GM12878 (cell line): ENCODE measurements at regions not wholly inside any gene's neighbourhood (a gene's known extent, or its start where the extent isn't known, plus 50 kb on each side); places are given as distances from the start of the nearest gene placed in this dataset.

ENCODE experiments used
- ATAC-seq: fragments of 200-7000 bp; cut with Tn5 transposase; 3 replicates; pipeline ENCODE4 v1.9.1; 2020; ENCODE audit warnings: mild to moderate bottlenecking, moderate library complexity
- BruUV-seq: library from RNA; stranded (reverse); fragments of 400-500 nt; replicated peaks from 2 replicates; lab custom pipeline; 2021; lab: Mats Ljungman, UMichigan
- CTCF ChIA-PET: fragments of 300-600 bp; sonication (Branson Sonifier 250); formaldehyde crosslinking; extraction: SDS; loops from one replicate; lab custom pipeline; 2021; ENCODE audit warnings: inconsistent platforms; lab: Yijun Ruan, JAX
- POLR2A ChIA-PET: fragments of 350-600 bp; formaldehyde crosslinking; extraction: SDS; loops from one replicate; lab custom pipeline; 2021; ENCODE audit warnings: inconsistent platforms; lab: Charles Lee
- RAD21 ChIA-PET: fragments of 300-600 bp; sonication (Branson Sonifier 250); formaldehyde crosslinking; loops from one replicate; lab custom pipeline; 2023; ENCODE audit warnings: antibody characterized with exemption; ENCODE audit not compliant: unreplicated experiment; lab: Charles Lee
- SMC1A ChIA-PET: fragments of 300-600 bp; sonication (Branson Sonifier 250); formaldehyde crosslinking; loops from one replicate; lab custom pipeline; 2023; ENCODE audit not compliant: unreplicated experiment, uncharacterized antibody; lab: Charles Lee
- DNase-seq: peaks from one replicate; pipeline ENCODE4 v3.0.0-alpha.2; 2011; ENCODE audit warnings: low read depth, low spot score
- FAIRE-seq: peaks from 3 replicates; lab custom pipeline; 2011; peaks lifted over from hg19 to GRCh38; lab: Jason Lieb, UNC
- H2AFZ ChIP-seq: 2 replicates; pipeline ENCODE4 v1.6.0; 2011; ENCODE audit warnings: low read depth, low read length, control low read depth; ENCODE audit not compliant: control insufficient read depth
- H3K27ac ChIP-seq: 2 replicates; pipeline ENCODE4 v1.5.1; 2011; ENCODE audit warnings: control low read depth; ENCODE audit not compliant: control insufficient read depth, insufficient read depth
- H3K27me3 ChIP-seq, 2 experiments: replicated peaks in 1 of 2; 2 replicates each; pipeline versions ENCODE4 v1.6.0 to v1.6.1; 2011; ENCODE audit warnings: low read length in 1 of 2; ENCODE audit not compliant: control insufficient read depth in 2 of 2, insufficient read depth in 2 of 2
- H3K36me3 ChIP-seq, 2 experiments: 2 replicates each; pipeline ENCODE4 v1.5.1; 2011; ENCODE audit warnings: low read length in 1 of 2; ENCODE audit not compliant: control insufficient read depth in 2 of 2, insufficient read depth in 2 of 2
- H3K4me1 ChIP-seq: 2 replicates; pipeline ENCODE4 v1.6.1; 2011; ENCODE audit warnings: mild to moderate bottlenecking, low read length, moderate library complexity, mixed read lengths; ENCODE audit not compliant: control insufficient read depth, insufficient read depth
- H3K4me2 ChIP-seq: 2 replicates; pipeline ENCODE4 v1.6.0; 2011; ENCODE audit warnings: control low read depth; ENCODE audit not compliant: control insufficient read depth, insufficient read depth
- H3K4me3 ChIP-seq: fragments of 200-600 bp; sonication (generic); 2 replicates; pipeline ENCODE4 v1.5.1; 2016
- H3K79me2 ChIP-seq: 2 replicates; pipeline ENCODE4 v1.6.0; 2011; ENCODE audit warnings: low read length; ENCODE audit not compliant: control insufficient read depth, insufficient read depth
- H3K9ac ChIP-seq: 2 replicates; pipeline ENCODE4 v1.8.0; 2011; ENCODE audit warnings: low read length, control low read depth, mixed read lengths; ENCODE audit not compliant: control insufficient read depth, insufficient read depth
- H3K9me3 ChIP-seq: replicated peaks from 3 replicates; pipeline ENCODE4 v1.5.1; 2011; ENCODE audit warnings: mild to moderate bottlenecking, low read length; ENCODE audit not compliant: control insufficient read depth, insufficient read depth
- H4K20me1 ChIP-seq: 2 replicates; pipeline ENCODE4 v1.6.0; 2011; ENCODE audit not compliant: control insufficient read depth, insufficient read depth
- ESRRA ChIP-seq: IDR thresholded peaks from 2 replicates; pipeline ENCODE4 v1.6.1; 2012; ENCODE audit warnings: mild to moderate bottlenecking, low read length, improper control_type of control experiment
- HDAC6 ChIP-seq: fragments of 200-600 bp; sonication (generic); IDR thresholded peaks from one replicate; pipeline ENCODE4 v1.8.0; 2017; ENCODE audit warnings: antibody characterized with exemption; ENCODE audit not compliant: unreplicated experiment
- MEF2B ChIP-seq: fragments of 450-650 bp; IDR thresholded peaks from 2 replicates; pipeline ENCODE4 v1.6.1; 2018; ENCODE audit warnings: mild to moderate bottlenecking, moderate library complexity; ENCODE audit not compliant: partially characterized antibody, poor library complexity, severe bottlenecking
- NFXL1 ChIP-seq: fragments of 450-650 bp; IDR thresholded peaks from 2 replicates; pipeline ENCODE4 v1.6.1; 2017; ENCODE audit warnings: antibody characterized with exemption, mild to moderate bottlenecking, borderline replicate concordance
- NR2F1 ChIP-seq: fragments of 450-650 bp; conservative IDR thresholded peaks from 2 replicates; pipeline ENCODE4 v1.6.1; 2017; ENCODE audit warnings: mild to moderate bottlenecking
- POLR2AphosphoS2 ChIP-seq: IDR thresholded peaks from 2 replicates; pipeline ENCODE4 v1.6.1; 2011; ENCODE audit warnings: low read depth, mild to moderate bottlenecking, low read length, improper control_type of control experiment, moderate library complexity
- RELA ChIP-seq: fragments of 450-650 bp; IDR thresholded peaks from 2 replicates; pipeline ENCODE4 v1.8.0; 2014; ENCODE audit warnings: borderline replicate concordance; ENCODE audit not compliant: partially characterized antibody
- STAT3 ChIP-seq: IDR thresholded peaks from 2 replicates; pipeline ENCODE4 v1.6.1; 2011; ENCODE audit warnings: low read depth, low read length, improper control_type of control experiment
- TBL1XR1 ChIP-seq: IDR thresholded peaks from 2 replicates; pipeline ENCODE4 v1.6.1; 2012; ENCODE audit warnings: low read depth, low read length, improper control_type of control experiment
- WGBS: methylation state at CpG from one replicate; pipeline ENCODE4 v1.1.6; 2016; ENCODE audit warnings: low lambda C conversion rate; ENCODE audit not compliant: insufficient replicate concordance, insufficient coverage; ENCODE audit errors: missing lambda C conversion rate; 5-methylcytosine and 5-hydroxymethylcytosine counted together
- in situ Hi-C: fragments of 300-500 bp; cut with MboI; formaldehyde crosslinking; loops from 9 replicates; pipeline ENCODE4 v1.14.3; 2018; ENCODE audit warnings: mixed read lengths
- intact Hi-C: fragments of 100-400 bp; cut with micrococcal nuclease; formaldehyde crosslinking; loops from one replicate; pipeline ENCODE4 v1.14.2; 2022; ENCODE audit not compliant: unreplicated experiment
- TF ChIP-seq, protein P1 (sequence below): fragments of 450-650 bp; IDR thresholded peaks from 2 replicates; pipeline ENCODE4 v1.6.1; 2016; ENCODE audit warnings: mild to moderate bottlenecking, moderate library complexity, borderline replicate concordance
- TF ChIP-seq, protein P2 (sequence below): fragments of 450-650 bp; IDR thresholded peaks from 2 replicates; pipeline ENCODE4 v1.6.1; 2016; ENCODE audit warnings: mild to moderate bottlenecking
- TF ChIP-seq, protein P3 (sequence below): IDR thresholded peaks from 2 replicates; pipeline ENCODE4 v1.6.1; 2011; ENCODE audit warnings: mild to moderate bottlenecking, low read depth, low read length, moderate library complexity; ENCODE audit not compliant: insufficient replicate concordance
- TF ChIP-seq, protein P4 (sequence below): fragments of 450-650 bp; IDR thresholded peaks from 2 replicates; pipeline ENCODE4 v1.6.1; 2018; ENCODE audit warnings: mild to moderate bottlenecking, low read depth, moderate library complexity; ENCODE audit not compliant: partially characterized antibody
- TF ChIP-seq, protein P5 (sequence below): IDR thresholded peaks from 2 replicates; pipeline ENCODE4 v1.6.1; 2012; ENCODE audit warnings: low read depth, low read length, improper control_type of control experiment

DNA sequence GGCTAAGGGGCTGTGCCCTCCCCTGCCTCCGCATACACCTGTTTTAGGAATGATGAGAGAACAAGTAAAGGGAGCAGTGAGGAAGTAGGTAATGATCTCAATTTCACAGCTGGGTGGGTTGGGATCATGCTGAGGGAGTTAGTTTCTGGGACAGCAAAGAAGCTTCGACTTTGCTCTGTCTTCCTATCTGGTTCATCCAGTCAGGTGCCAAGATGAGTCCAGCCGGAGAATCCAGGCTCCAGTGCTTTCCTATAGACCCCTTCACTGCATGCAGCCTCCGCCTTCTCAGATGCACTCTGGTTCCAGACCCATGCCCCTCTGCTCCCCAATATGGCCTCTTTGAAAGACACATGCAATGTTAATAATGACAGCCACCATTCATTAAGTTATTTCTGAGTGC, 119.1 kb upstream of the NCAM1 start:
- Histone ChIP-seq H3K9me3 (no peaks in the 10 kb centered on the region), H3K4me2 (no peak overlapping the region), H3K36me3 (no peaks in the 10 kb centered on the region), H3K4me3 (no peak overlapping the region), H3K4me1 (no peaks in the 10 kb centered on the region), H3K27me3 (no peaks in the 10 kb centered on the region), H3K27ac (no peak overlapping the region), H4K20me1 (no peaks in the 10 kb centered on the region; the same call in 1 of the 2 replicates), H3K9ac (no peak overlapping the region), H3K79me2 (no peaks in the 10 kb centered on the region), H2AFZ (no peak overlapping the region)
- WGBS = 39% methylated on average over 4 of the region's 4 CpGs
- CTCF ChIA-PET = no interaction called here
- in situ Hi-C loops = no loop called here
- intact Hi-C loops = no loop called here
- FAIRE-seq (no peak), ATAC-seq (no peak), DNase-seq (no peak)
- SMC1A ChIA-PET = no interaction called here
- no TSS peak for BruUV-seq
- RAD21 ChIA-PET = no interaction called here
- POLR2A ChIA-PET = interaction anchor here (0.6 kb wide), 1 partner anchor 183 kb away, joined by 3 read pairs; no protein-coding TSS in a partner anchor
- TF ChIP-seq MEF2B (no peak), NFXL1 (no peak), ESRRA (no peak), HDAC6 (no peak), NR2F1 (no peak), POLR2AphosphoS2 (no peak), RELA (no peak), STAT3 (no peak), TBL1XR1 (no peak)
- TF ChIP-seq, protein P1, sequence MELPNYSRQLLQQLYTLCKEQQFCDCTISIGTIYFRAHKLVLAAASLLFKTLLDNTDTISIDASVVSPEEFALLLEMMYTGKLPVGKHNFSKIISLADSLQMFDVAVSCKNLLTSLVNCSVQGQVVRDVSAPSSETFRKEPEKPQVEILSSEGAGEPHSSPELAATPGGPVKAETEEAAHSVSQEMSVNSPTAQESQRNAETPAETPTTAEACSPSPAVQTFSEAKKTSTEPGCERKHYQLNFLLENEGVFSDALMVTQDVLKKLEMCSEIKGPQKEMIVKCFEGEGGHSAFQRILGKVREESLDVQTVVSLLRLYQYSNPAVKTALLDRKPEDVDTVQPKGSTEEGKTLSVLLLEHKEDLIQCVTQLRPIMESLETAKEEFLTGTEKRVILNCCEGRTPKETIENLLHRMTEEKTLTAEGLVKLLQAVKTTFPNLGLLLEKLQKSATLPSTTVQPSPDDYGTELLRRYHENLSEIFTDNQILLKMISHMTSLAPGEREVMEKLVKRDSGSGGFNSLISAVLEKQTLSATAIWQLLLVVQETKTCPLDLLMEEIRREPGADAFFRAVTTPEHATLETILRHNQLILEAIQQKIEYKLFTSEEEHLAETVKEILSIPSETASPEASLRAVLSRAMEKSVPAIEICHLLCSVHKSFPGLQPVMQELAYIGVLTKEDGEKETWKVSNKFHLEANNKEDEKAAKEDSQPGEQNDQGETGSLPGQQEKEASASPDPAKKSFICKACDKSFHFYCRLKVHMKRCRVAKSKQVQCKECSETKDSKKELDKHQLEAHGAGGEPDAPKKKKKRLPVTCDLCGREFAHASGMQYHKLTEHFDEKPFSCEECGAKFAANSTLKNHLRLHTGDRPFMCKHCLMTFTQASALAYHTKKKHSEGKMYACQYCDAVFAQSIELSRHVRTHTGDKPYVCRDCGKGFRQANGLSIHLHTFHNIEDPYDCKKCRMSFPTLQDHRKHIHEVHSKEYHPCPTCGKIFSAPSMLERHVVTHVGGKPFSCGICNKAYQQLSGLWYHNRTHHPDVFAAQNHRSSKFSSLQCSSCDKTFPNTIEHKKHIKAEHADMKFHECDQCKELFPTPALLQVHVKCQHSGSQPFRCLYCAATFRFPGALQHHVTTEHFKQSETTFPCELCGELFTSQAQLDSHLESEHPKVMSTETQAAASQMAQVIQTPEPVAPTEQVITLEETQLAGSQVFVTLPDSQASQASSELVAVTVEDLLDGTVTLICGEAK = no peak
- TF ChIP-seq, protein P2, sequence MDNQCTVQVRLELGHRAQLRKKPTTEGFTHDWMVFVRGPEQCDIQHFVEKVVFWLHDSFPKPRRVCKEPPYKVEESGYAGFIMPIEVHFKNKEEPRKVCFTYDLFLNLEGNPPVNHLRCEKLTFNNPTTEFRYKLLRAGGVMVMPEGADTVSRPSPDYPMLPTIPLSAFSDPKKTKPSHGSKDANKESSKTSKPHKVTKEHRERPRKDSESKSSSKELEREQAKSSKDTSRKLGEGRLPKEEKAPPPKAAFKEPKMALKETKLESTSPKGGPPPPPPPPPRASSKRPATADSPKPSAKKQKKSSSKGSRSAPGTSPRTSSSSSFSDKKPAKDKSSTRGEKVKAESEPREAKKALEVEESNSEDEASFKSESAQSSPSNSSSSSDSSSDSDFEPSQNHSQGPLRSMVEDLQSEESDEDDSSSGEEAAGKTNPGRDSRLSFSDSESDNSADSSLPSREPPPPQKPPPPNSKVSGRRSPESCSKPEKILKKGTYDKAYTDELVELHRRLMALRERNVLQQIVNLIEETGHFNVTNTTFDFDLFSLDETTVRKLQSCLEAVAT = no peak
- TF ChIP-seq, protein P3, sequence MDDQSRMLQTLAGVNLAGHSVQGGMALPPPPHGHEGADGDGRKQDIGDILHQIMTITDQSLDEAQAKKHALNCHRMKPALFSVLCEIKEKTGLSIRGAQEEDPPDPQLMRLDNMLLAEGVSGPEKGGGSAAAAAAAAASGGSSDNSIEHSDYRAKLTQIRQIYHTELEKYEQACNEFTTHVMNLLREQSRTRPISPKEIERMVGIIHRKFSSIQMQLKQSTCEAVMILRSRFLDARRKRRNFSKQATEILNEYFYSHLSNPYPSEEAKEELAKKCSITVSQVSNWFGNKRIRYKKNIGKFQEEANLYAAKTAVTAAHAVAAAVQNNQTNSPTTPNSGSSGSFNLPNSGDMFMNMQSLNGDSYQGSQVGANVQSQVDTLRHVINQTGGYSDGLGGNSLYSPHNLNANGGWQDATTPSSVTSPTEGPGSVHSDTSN = no peak
- TF ChIP-seq, protein P4, sequence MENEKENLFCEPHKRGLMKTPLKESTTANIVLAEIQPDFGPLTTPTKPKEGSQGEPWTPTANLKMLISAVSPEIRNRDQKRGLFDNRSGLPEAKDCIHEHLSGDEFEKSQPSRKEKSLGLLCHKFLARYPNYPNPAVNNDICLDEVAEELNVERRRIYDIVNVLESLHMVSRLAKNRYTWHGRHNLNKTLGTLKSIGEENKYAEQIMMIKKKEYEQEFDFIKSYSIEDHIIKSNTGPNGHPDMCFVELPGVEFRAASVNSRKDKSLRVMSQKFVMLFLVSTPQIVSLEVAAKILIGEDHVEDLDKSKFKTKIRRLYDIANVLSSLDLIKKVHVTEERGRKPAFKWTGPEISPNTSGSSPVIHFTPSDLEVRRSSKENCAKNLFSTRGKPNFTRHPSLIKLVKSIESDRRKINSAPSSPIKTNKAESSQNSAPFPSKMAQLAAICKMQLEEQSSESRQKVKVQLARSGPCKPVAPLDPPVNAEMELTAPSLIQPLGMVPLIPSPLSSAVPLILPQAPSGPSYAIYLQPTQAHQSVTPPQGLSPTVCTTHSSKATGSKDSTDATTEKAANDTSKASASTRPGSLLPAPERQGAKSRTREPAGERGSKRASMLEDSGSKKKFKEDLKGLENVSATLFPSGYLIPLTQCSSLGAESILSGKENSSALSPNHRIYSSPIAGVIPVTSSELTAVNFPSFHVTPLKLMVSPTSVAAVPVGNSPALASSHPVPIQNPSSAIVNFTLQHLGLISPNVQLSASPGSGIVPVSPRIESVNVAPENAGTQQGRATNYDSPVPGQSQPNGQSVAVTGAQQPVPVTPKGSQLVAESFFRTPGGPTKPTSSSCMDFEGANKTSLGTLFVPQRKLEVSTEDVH = no peak
- TF ChIP-seq, protein P5, sequence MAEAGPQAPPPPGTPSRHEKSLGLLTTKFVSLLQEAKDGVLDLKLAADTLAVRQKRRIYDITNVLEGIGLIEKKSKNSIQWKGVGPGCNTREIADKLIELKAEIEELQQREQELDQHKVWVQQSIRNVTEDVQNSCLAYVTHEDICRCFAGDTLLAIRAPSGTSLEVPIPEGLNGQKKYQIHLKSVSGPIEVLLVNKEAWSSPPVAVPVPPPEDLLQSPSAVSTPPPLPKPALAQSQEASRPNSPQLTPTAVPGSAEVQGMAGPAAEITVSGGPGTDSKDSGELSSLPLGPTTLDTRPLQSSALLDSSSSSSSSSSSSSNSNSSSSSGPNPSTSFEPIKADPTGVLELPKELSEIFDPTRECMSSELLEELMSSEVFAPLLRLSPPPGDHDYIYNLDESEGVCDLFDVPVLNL = no peak
